BJ (cell line): ENCODE measurements at regions not wholly inside any gene's neighbourhood (a gene's known extent, or its start where the extent isn't known, plus 50 kb on each side); places are given as distances from the start of the nearest gene placed in this dataset.
"Not testable (repeated sequence)": the region's sequence is repeated elsewhere in the genome, so short reads cannot be mapped to it uniquely, and the experiment has no call there.

Experiments used
- CTCF ChIA-PET: fragments of 350-600 bp; formaldehyde crosslinking; extraction: SDS; loops from one replicate; lab custom pipeline; 2021; ENCODE audit warnings: antibody characterized with exemption, inconsistent platforms; lab: Yijun Ruan, JAX
- POLR2A ChIA-PET: fragments of 300-600 bp; sonication (Branson Sonifier 250); formaldehyde crosslinking; extraction: SDS; loops from one replicate; lab custom pipeline; 2021; ENCODE audit warnings: antibody characterized with exemption; lab: Charles Lee
- DNase-seq: peaks from one replicate; pipeline ENCODE4 v3.0.0-alpha.2; 2011; ENCODE audit warnings: low read depth
- H3K27me3 ChIP-seq: 2 replicates; pipeline ENCODE4 v1.6.0; 2011; ENCODE audit warnings: low read length; ENCODE audit not compliant: control insufficient read depth, insufficient read depth
- H3K36me3 ChIP-seq: 2 replicates; pipeline ENCODE4 v1.5.1; 2011; ENCODE audit warnings: low read length; ENCODE audit not compliant: control insufficient read depth, insufficient read depth
- H3K4me3 ChIP-seq: 2 replicates; pipeline ENCODE4 v1.5.1; 2011; ENCODE audit warnings: low read depth, mild to moderate bottlenecking, control low read depth, low read length
- CTCF ChIP-seq: IDR thresholded peaks from 2 replicates; pipeline ENCODE4 v1.5.1; 2011; ENCODE audit warnings: low read depth, mild to moderate bottlenecking, control low read depth, inconsistent platforms, low read length, moderate library complexity; ENCODE audit not compliant: insufficient read depth

DNA sequence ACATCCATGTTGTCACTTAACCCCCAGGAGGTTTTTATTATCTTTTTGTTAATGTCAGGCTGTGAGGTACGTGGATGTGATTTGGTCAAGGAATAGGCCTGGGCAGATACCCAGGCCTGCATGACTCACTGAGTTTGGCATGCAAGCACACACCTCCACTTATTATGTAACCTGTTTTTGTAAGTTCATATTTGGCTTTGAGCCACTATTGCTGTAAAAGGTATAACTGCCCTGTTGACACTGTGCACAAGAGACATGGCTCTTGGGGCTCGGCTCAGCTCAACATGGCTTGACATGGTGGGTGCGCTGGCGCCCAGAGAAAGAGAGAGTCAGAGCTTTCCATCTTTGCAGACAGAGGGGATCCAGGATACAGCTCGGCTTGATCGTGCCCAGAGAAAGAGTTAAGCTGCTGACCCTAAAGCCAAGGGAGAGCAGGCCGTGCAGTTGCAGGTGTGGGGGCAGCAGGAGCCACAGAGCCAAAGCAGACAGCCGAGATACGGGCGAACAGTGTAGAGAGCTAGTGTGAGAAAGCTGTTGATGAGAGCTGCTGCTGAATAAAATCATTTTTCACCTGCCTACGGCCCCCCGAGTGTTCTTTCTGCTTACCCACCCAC lies 67.9 kb upstream of the UNC13C start:
- ChIA-PET POLR2A (no interaction called here), CTCF (no interaction called here)
- Histone ChIP-seq H3K27me3 (no peaks in the 10 kb centered on the region), H3K36me3 (no peaks in the 10 kb centered on the region), H3K4me3 (no peak overlapping the region)
- TF ChIP-seq CTCF = no peak
- DNase-seq = no peak

- no peaks in the 10 kb centered on the region for H3K27me3 ChIP-seq
- TF ChIP-seq CTCF = no peak
- H3K4me3 ChIP-seq = no peak overlapping the region
- DNase-seq = no peak
- ChIA-PET CTCF (no interaction called here), POLR2A (no interaction called here)
- no peaks in the 10 kb centered on the region for H3K36me3 ChIP-seq
Measured at GRCh38 chr15:53903129-53903528, 75.1 kb upstream of the UNC13C start.

DNA sequence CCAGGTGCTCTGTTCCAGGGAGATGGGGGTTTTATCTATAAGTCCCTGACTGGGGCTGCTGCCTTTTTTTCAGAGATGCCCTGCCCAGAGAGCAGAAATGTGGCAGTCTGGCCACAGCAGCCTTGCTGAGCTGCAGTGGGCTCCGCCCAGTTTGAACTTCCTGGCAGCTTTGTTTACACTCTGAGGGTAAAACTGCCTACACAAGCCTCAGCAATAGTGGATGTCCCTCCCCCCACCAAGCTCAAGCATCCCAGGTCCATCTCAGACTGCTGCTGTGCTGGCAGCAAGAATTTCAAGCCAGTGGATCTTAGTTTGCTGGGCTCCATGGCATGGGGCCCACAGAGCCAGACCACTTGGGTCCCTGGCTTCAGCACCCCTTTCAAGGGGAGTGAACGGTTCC lies 84.8 kb upstream of the UNC13C start:
- H3K36me3 ChIP-seq, CTCF ChIA-PET, H3K27me3 ChIP-seq, DNase-seq, POLR2A ChIA-PET, H3K4me3 ChIP-seq: not testable (repeated sequence)

DNA sequence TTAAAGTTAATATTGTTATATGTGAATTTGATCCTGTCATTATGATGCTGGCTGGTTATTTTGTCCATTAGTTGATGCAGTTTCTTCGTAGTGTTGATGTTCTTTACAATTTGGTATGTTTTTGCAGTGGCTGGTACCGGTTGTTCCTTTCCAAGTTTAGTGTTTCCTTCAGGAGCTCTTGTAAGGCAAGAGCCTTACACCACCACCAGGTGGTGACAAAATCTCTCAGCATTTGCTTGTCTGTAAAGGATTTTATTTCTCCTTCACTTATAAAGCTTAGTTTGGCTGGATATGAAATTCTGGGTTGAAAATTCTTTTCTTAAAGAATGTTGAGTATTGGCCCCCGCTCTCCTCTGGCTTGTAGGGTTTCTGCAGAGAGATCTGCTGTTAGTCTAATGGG lies 86.4 kb upstream of the UNC13C start:
- CTCF ChIA-PET = interaction anchor here (1.3 kb wide), 1 partner anchor 14 kb away, joined by 3 read pairs; no protein-coding TSS in a partner anchor
- POLR2A ChIA-PET, H3K4me3 ChIP-seq, H3K27me3 ChIP-seq, DNase-seq, H3K36me3 ChIP-seq: not testable (repeated sequence)

GRCh38 chr15:53884441-53884840 lies 93.8 kb upstream of the UNC13C start:
- Histone ChIP-seq H3K27me3 (no peaks in the 10 kb centered on the region), H3K4me3 (no peak overlapping the region), H3K36me3 (no peaks in the 10 kb centered on the region)
- POLR2A ChIA-PET = no interaction called here
- CTCF ChIA-PET = no interaction called here
- TF ChIP-seq CTCF = no peak
- no peak for DNase-seq

- no peak for DNase-seq
- Histone ChIP-seq H3K36me3 (no peaks in the 10 kb centered on the region), H3K4me3 (no peak overlapping the region), H3K27me3 (no peaks in the 10 kb centered on the region)
- no peak for TF ChIP-seq CTCF
- CTCF ChIA-PET = no interaction called here
- POLR2A ChIA-PET = no interaction called here
Measured at GRCh38 chr15:53882311-53882710, 95.9 kb upstream of the UNC13C start.
